ENCODE measurements at regions not wholly inside any gene's neighbourhood (a gene's known extent, or its start where the extent isn't known, plus 50 kb on each side); places are given as distances from the start of the nearest gene placed in this dataset.

GRCh38 chr4:11632483-11632882 is 203.8 kb upstream of the HS3ST1 start:
- TF ChIP-seq CTCF (IDR thresholded peaks at IDR 0.05) = no peak
- TF ChIP-seq ZFX (IDR thresholded peaks at IDR 0.05; ENCODE audit: borderline replicate concordance) = no peak
